ENCODE measurements at regions not wholly inside any gene's neighbourhood (a gene's known extent, or its start where the extent isn't known, plus 50 kb on each side); places are given as distances from the start of the nearest gene placed in this dataset.

DNA sequence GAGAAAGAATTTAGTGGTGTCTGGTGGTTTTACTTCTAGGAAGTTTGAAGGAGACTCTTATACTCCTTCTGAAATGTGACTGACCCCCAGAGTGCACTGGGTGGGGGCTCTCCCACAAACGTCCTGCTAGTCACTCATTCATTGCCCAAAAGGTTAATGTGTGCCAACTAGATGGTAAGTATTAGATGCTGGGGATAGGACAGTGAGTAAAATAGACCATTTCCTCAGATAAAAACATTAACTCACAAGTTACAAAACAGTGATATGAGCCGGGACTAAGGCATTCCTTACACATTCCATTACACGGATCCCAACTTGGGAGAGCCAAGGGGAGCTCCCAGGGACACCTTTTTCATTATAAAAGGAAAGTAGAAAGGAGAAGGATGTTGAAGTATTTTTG, 185.1 kb downstream of the ATXN7L3B start:
- TF ChIP-seq, protein P1, sequence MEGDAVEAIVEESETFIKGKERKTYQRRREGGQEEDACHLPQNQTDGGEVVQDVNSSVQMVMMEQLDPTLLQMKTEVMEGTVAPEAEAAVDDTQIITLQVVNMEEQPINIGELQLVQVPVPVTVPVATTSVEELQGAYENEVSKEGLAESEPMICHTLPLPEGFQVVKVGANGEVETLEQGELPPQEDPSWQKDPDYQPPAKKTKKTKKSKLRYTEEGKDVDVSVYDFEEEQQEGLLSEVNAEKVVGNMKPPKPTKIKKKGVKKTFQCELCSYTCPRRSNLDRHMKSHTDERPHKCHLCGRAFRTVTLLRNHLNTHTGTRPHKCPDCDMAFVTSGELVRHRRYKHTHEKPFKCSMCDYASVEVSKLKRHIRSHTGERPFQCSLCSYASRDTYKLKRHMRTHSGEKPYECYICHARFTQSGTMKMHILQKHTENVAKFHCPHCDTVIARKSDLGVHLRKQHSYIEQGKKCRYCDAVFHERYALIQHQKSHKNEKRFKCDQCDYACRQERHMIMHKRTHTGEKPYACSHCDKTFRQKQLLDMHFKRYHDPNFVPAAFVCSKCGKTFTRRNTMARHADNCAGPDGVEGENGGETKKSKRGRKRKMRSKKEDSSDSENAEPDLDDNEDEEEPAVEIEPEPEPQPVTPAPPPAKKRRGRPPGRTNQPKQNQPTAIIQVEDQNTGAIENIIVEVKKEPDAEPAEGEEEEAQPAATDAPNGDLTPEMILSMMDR (IDR thresholded peaks at IDR 0.05; ENCODE audit: low read depth, low read length, missing control alignments): no peak
- no peak overlapping the region for H3K4me3 ChIP-seq (ENCODE audit: low read depth, low read length)
- no peak for DNase-seq (ENCODE audit: low read depth)
- in situ Hi-C loops (cut with HindIII; ENCODE audit: low sequenced_read_pairs): no loop called here

GRCh38 chr12:74725154-74725553, 187.5 kb downstream of the ATXN7L3B start:
- peak; percentile 31 for DNase-seq (ENCODE audit: low read depth)
- no peak overlapping the region for H3K4me3 ChIP-seq (ENCODE audit: low read depth, low read length)
- TF ChIP-seq, protein P1 (IDR thresholded peaks at IDR 0.05; ENCODE audit: low read depth, low read length, missing control alignments): no peak
- in situ Hi-C loops (cut with HindIII; ENCODE audit: low sequenced_read_pairs): no loop called here

DNA sequence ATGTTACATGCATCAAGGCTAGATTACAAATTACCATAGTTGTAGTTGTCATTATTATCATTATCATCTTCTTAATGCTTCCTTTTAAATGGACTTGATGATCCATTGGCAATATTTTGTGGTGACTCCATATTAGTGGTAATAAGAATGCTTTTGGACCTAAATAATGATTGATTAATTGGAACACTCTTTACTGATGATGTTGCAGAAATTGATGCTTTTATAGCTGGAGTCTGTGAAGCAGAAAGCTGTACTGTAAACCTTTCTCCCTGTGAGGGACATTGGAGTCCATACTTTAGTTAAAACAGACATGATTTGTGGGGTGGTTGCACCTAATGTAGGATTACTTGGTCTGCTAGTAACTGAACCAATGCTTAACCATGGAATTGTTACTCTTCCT, 190.4 kb downstream of the ATXN7L3B start:
- no peak for DNase-seq (ENCODE audit: low read depth)
- TF ChIP-seq, protein P1 (IDR thresholded peaks at IDR 0.05; ENCODE audit: low read depth, low read length, missing control alignments): no peak
- in situ Hi-C loops (cut with HindIII; ENCODE audit: low sequenced_read_pairs): no loop called here
- no peak overlapping the region for H3K4me3 ChIP-seq (ENCODE audit: low read depth, low read length)

DNA sequence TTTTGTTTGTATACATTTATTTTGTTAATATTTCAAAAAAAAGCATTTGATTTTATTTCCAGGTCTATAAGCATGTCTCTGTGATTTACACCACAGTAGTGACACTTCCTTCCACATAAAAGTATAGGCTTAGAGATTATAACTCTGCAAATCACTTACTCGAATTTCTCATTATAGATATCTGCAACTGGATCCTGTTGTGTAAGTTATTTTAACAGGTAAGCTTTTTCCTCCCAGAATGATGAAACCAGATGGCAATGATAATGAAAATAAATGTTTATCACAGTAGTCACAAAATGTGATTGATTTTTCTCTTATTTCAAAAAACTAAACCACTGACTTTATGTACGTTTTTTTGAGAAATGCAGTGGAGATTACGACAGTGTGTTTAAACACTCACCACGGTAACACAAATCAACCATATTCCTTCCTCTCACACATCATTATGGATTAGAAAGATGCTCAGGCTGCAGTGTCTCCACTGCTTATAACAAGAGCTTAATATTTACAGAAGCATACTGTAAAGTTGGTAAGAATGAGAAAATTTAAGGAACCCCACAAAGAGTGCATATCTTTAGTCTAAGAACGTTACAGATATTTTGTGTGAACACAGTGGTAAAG, 194.6 kb downstream of the ATXN7L3B start:
- TF ChIP-seq, protein P1 (IDR thresholded peaks at IDR 0.05; ENCODE audit: low read depth, low read length, missing control alignments): no peak
- no peak for DNase-seq (ENCODE audit: low read depth)
- in situ Hi-C loops (cut with HindIII; ENCODE audit: low sequenced_read_pairs): no loop called here
- no peak overlapping the region for H3K4me3 ChIP-seq (ENCODE audit: low read depth, low read length)

DNA sequence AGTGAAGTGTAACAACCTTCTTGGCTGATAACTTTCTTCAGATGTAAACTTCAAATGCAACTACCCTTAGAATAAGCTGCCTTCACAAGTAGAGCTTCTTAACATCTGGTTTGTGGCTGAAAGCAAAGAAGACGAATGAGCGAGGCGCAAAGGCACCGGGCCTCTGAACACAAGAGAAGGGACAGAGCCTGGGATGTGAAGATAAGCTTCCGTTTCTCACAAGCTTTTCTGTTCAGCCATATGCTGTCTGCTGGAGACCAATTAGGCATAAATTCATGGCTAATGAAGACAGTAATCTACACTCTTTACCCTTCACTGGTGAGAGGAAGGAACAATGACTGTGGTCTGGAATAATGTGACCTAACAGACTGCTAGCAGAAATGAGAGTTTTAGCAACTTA, 195.2 kb downstream of the ATXN7L3B start:
- TF ChIP-seq, protein P1 (IDR thresholded peaks at IDR 0.05; ENCODE audit: low read depth, low read length, missing control alignments): no peak
- in situ Hi-C loops (cut with HindIII; ENCODE audit: low sequenced_read_pairs): no loop called here
- no peak for DNase-seq (ENCODE audit: low read depth)
- no peak overlapping the region for H3K4me3 ChIP-seq (ENCODE audit: low read depth, low read length)

DNA sequence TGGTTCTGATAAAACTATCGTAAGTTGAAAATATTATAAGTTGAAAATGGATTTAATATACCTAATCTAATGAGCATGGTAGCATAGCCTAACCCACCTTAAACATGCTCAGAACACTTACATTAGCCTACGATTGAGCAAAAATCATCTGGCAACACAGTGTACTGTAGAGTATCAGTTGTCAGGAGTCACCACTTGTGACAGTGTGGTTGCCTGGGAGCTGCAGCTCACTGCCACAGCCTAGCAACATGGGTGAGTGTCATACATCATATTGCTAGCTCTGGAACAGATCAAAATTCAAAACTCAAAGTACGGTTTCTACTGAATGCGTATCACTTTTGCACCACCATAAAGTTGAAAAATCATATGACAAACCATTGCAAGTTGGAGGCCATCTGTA, 203.5 kb downstream of the ATXN7L3B start:
- DNase-seq (ENCODE audit: low read depth): no peak
- TF ChIP-seq, protein P1 (IDR thresholded peaks at IDR 0.05; ENCODE audit: low read depth, low read length, missing control alignments): no peak
- no peak overlapping the region for H3K4me3 ChIP-seq (ENCODE audit: low read depth, low read length)
- in situ Hi-C loops (cut with HindIII; ENCODE audit: low sequenced_read_pairs): no loop called here
